Activated naive CD4-positive, alpha-beta T cell treated with anti-CD3 and anti-CD28 coated beads, Interleukin-2, amount 10 ng/mL, durations not matched to agents 7 days and 5 days (primary cell): ENCODE measurements at regions not wholly inside any gene's neighbourhood (a gene's known extent, or its start where the extent isn't known, plus 50 kb on each side); places are given as distances from the start of the nearest gene placed in this dataset.

Source experiments
- CTCF ChIA-PET: fragments of 350-600 bp; sonication (Branson Sonifier 250); formaldehyde crosslinking; loops from one replicate; lab custom pipeline; 2021; ENCODE audit warnings: antibody characterized with exemption; lab: Charles Lee
- DNase-seq: peaks from one replicate; pipeline ENCODE4 v3.0.0-alpha.2; 2020
- H3K27ac Mint-ChIP-seq: one replicate; pipeline ENCODE4 v1.8.0; 2021; ENCODE audit warnings: mild to moderate bottlenecking, moderate library complexity, mixed read lengths
- H3K27me3 Mint-ChIP-seq: one replicate; pipeline ENCODE4 v1.8.0; 2021; ENCODE audit warnings: mild to moderate bottlenecking, mixed read lengths
- H3K36me3 Mint-ChIP-seq: one replicate; pipeline ENCODE4 v1.8.0; 2021; ENCODE audit warnings: mixed read lengths
- H3K4me1 Mint-ChIP-seq: one replicate; pipeline ENCODE4 v1.8.0; 2021; ENCODE audit warnings: mixed read lengths
- H3K4me3 Mint-ChIP-seq: one replicate; pipeline ENCODE4 v1.8.0; 2021; ENCODE audit warnings: mild to moderate bottlenecking, moderate library complexity, mixed read lengths
- H3K9me3 Mint-ChIP-seq: one replicate; pipeline ENCODE4 v1.8.0; 2021; ENCODE audit warnings: mixed read lengths

GRCh38 chr9:23608456-23608855, 217.6 kb downstream of the ELAVL2 start:
- H3K4me1 Mint-ChIP-seq, result no peaks in the 10 kb centered on the region
- H3K27ac Mint-ChIP-seq, result no peak overlapping the region

GRCh38 chr9:23611869-23612268, 214.2 kb downstream of the ELAVL2 start:
- CTCF ChIA-PET, result no interaction called here
- DNase-seq, result no peak
- Mint-ChIP-seq H3K4me1 (no peaks in the 10 kb centered on the region), H3K36me3 (no peaks in the 10 kb centered on the region), H3K9me3 (no peaks in the 10 kb centered on the region), H3K27me3 (no peaks in the 10 kb centered on the region), H3K27ac (no peak overlapping the region), H3K4me3 (no peak overlapping the region)

More at GRCh38 chr9:23608456-23608855, 217.6 kb downstream of the ELAVL2 start:
- H3K4me3 Mint-ChIP-seq, result no peak overlapping the region
- H3K27me3 Mint-ChIP-seq, result no peaks in the 10 kb centered on the region
- DNase-seq, result no peak
- H3K36me3 Mint-ChIP-seq, result no peaks in the 10 kb centered on the region
- CTCF ChIA-PET, result no interaction called here
- no peaks in the 10 kb centered on the region for H3K9me3 Mint-ChIP-seq

- no peak for DNase-seq
- CTCF ChIA-PET, result no interaction called here
- Mint-ChIP-seq H3K4me3 (no peak overlapping the region), H3K27ac (no peak overlapping the region), H3K36me3 (no peaks in the 10 kb centered on the region), H3K9me3 (peaks cover 5% of the 10 kb centered on the region), H3K27me3 (no peaks in the 10 kb centered on the region), H3K4me1 (no peaks in the 10 kb centered on the region)
These were observed 210.5 kb downstream of the ELAVL2 start for GRCh38 chr9:23615569-23615968.

- CTCF ChIA-PET, result no interaction called here
- peaks cover 5% of the 10 kb centered on the region for H3K9me3 Mint-ChIP-seq
- H3K27ac Mint-ChIP-seq, result no peak overlapping the region
- H3K27me3 Mint-ChIP-seq, result no peaks in the 10 kb centered on the region
- no peaks in the 10 kb centered on the region for H3K36me3 Mint-ChIP-seq
- H3K4me3 Mint-ChIP-seq, result no peak overlapping the region
- no peaks in the 10 kb centered on the region for H3K4me1 Mint-ChIP-seq
- no peak for DNase-seq
These were observed 204.9 kb downstream of the ELAVL2 start for GRCh38 chr9:23621188-23621587.

GRCh38 chr9:23621924-23622323, 204.1 kb downstream of the ELAVL2 start:
- H3K36me3 Mint-ChIP-seq, result no peaks in the 10 kb centered on the region
- DNase-seq, result no peak
- no peak overlapping the region for H3K27ac Mint-ChIP-seq
- no peaks in the 10 kb centered on the region for H3K4me1 Mint-ChIP-seq
- CTCF ChIA-PET, result no interaction called here
- peaks cover 7% of the 10 kb centered on the region for H3K9me3 Mint-ChIP-seq
- no peaks in the 10 kb centered on the region for H3K27me3 Mint-ChIP-seq
- H3K4me3 Mint-ChIP-seq, result no peak overlapping the region

GRCh38 chr9:23622396-23622795, 203.6 kb downstream of the ELAVL2 start:
- no peak overlapping the region for H3K4me3 Mint-ChIP-seq
- H3K27me3 Mint-ChIP-seq, result no peaks in the 10 kb centered on the region
- no peaks in the 10 kb centered on the region for H3K36me3 Mint-ChIP-seq
- H3K4me1 Mint-ChIP-seq, result no peaks in the 10 kb centered on the region
- no peak overlapping the region for H3K27ac Mint-ChIP-seq
- CTCF ChIA-PET, result no interaction called here
- peaks cover 7% of the 10 kb centered on the region for H3K9me3 Mint-ChIP-seq
- no peak for DNase-seq

GRCh38 chr9:23630488-23630887, 195.6 kb downstream of the ELAVL2 start:
- DNase-seq, result no peak
- no peaks in the 10 kb centered on the region for H3K4me1 Mint-ChIP-seq
- CTCF ChIA-PET, result no interaction called here

GRCh38 chr9:23635276-23635675, 190.8 kb downstream of the ELAVL2 start:
- Mint-ChIP-seq H3K4me1 (no peaks in the 10 kb centered on the region), H3K9me3 (peaks cover 7% of the 10 kb centered on the region), H3K36me3 (no peaks in the 10 kb centered on the region), H3K4me3 (no peak overlapping the region), H3K27ac (no peak overlapping the region), H3K27me3 (no peaks in the 10 kb centered on the region)
- no peak for DNase-seq
- CTCF ChIA-PET, result no interaction called here

More at GRCh38 chr9:23630488-23630887, 195.6 kb downstream of the ELAVL2 start:
- H3K27ac Mint-ChIP-seq, result no peak overlapping the region
- peaks cover 6% of the 10 kb centered on the region for H3K9me3 Mint-ChIP-seq
- H3K36me3 Mint-ChIP-seq, result no peaks in the 10 kb centered on the region
- H3K27me3 Mint-ChIP-seq, result no peaks in the 10 kb centered on the region
- no peak overlapping the region for H3K4me3 Mint-ChIP-seq

- Mint-ChIP-seq H3K4me1 (no peaks in the 10 kb centered on the region), H3K4me3 (no peak overlapping the region), H3K9me3 (peaks cover 7% of the 10 kb centered on the region), H3K27ac (no peak overlapping the region), H3K27me3 (no peaks in the 10 kb centered on the region), H3K36me3 (no peaks in the 10 kb centered on the region)
- no peak for DNase-seq
- CTCF ChIA-PET, result no interaction called here
These were observed 189.8 kb downstream of the ELAVL2 start for GRCh38 chr9:23636199-23636598.

- Mint-ChIP-seq H3K27ac (no peak overlapping the region), H3K9me3 (peaks cover 5% of the 10 kb centered on the region), H3K36me3 (no peaks in the 10 kb centered on the region), H3K4me3 (no peak overlapping the region), H3K27me3 (no peaks in the 10 kb centered on the region), H3K4me1 (no peaks in the 10 kb centered on the region)
- CTCF ChIA-PET, result no interaction called here
- DNase-seq, result no peak
These were observed 188.0 kb downstream of the ELAVL2 start for GRCh38 chr9:23638011-23638410.

GRCh38 chr9:23638837-23639426, 187.1 kb downstream of the ELAVL2 start:
- H3K27ac Mint-ChIP-seq, result no peak overlapping the region
- no peak for DNase-seq
- no peaks in the 10 kb centered on the region for H3K4me1 Mint-ChIP-seq
- H3K4me3 Mint-ChIP-seq, result no peak overlapping the region
- peaks cover 6% of the 10 kb centered on the region for H3K9me3 Mint-ChIP-seq
- H3K27me3 Mint-ChIP-seq, result no peaks in the 10 kb centered on the region
- CTCF ChIA-PET, result no interaction called here
- no peaks in the 10 kb centered on the region for H3K36me3 Mint-ChIP-seq
